ENCODE measurements at regions not wholly inside any gene's neighbourhood (a gene's known extent, or its start where the extent isn't known, plus 50 kb on each side); places are given as distances from the start of the nearest gene placed in this dataset.

- intact Hi-C loops (cut with DNase I; ENCODE audit: low total_unique reads) = no loop called here
- H3K27me3 ChIP-seq (replicated peaks in 1 of 7) = peaks cover 0 to 2% (median 0%) of the 10 kb centered on the region in 7 donors
- no peaks in the 10 kb centered on the region for H3K36me3 ChIP-seq
- no peak for DNase-seq
- H3K4me1 ChIP-seq = no peaks in the 10 kb centered on the region
- H3K4me3 ChIP-seq = no peak overlapping the region
- H3K27ac ChIP-seq = no peak overlapping the region
- H3K9me3 ChIP-seq = peaks cover 0 to 21% (median 6%) of the 10 kb centered on the region in 8 donors
- TF ChIP-seq POLR2A (IDR thresholded peaks at IDR 0.05) (no peak), POLR2AphosphoS5 (IDR thresholded peaks at IDR 0.05) (no peak)
- TF ChIP-seq, protein P1, sequence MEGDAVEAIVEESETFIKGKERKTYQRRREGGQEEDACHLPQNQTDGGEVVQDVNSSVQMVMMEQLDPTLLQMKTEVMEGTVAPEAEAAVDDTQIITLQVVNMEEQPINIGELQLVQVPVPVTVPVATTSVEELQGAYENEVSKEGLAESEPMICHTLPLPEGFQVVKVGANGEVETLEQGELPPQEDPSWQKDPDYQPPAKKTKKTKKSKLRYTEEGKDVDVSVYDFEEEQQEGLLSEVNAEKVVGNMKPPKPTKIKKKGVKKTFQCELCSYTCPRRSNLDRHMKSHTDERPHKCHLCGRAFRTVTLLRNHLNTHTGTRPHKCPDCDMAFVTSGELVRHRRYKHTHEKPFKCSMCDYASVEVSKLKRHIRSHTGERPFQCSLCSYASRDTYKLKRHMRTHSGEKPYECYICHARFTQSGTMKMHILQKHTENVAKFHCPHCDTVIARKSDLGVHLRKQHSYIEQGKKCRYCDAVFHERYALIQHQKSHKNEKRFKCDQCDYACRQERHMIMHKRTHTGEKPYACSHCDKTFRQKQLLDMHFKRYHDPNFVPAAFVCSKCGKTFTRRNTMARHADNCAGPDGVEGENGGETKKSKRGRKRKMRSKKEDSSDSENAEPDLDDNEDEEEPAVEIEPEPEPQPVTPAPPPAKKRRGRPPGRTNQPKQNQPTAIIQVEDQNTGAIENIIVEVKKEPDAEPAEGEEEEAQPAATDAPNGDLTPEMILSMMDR (IDR thresholded peaks at IDR 0.05 in 8 of 11, conservative IDR thresholded peaks at IDR 0.05 in 3 of 11) = no peak
These were observed 525.9 kb upstream of the TMPO start for GRCh38 chr12:97989366-97989940.

GRCh38 chr12:97994746-97995484, 520.5 kb upstream of the TMPO start:
- WGBS, 5 donors = 81 to 92% (median 84%) methylated on average over 2 of the region's 2 CpGs

GRCh38 chr12:97995559-97995958, 519.8 kb upstream of the TMPO start:
- H3K9me3 ChIP-seq = peaks cover 0 to 13% (median 4%) of the 10 kb centered on the region in 8 donors
- no peaks in the 10 kb centered on the region for H3K36me3 ChIP-seq
- intact Hi-C loops (cut with DNase I; ENCODE audit: low total_unique reads) = no loop called here
- TF ChIP-seq, protein P1 (IDR thresholded peaks at IDR 0.05 in 8 of 11, conservative IDR thresholded peaks at IDR 0.05 in 3 of 11) = no peak
- TF ChIP-seq POLR2A (IDR thresholded peaks at IDR 0.05) (no peak), POLR2AphosphoS5 (IDR thresholded peaks at IDR 0.05) (no peak)
- WGBS, 5 donors = 41 to 59% (median 44%) methylated on average over 2 of the region's 2 CpGs
- no peak overlapping the region for H3K4me3 ChIP-seq
- no peak overlapping the region for H3K27ac ChIP-seq
- DNase-seq = no peak
- peaks cover 0 to 3% (median 0%) of the 10 kb centered on the region in 7 donors for H3K27me3 ChIP-seq (replicated peaks in 1 of 7)
- H3K4me1 ChIP-seq = no peaks in the 10 kb centered on the region

More at GRCh38 chr12:97994746-97995484, 520.5 kb upstream of the TMPO start:
- H3K4me3 ChIP-seq = no peak overlapping the region
- peaks cover 0 to 3% (median 0%) of the 10 kb centered on the region in 7 donors for H3K27me3 ChIP-seq (replicated peaks in 1 of 7)
- DNase-seq = no peak
- TF ChIP-seq, protein P1 (IDR thresholded peaks at IDR 0.05 in 8 of 11, conservative IDR thresholded peaks at IDR 0.05 in 3 of 11) = no peak
- TF ChIP-seq POLR2A (IDR thresholded peaks at IDR 0.05) = no peak
- TF ChIP-seq POLR2AphosphoS5 (IDR thresholded peaks at IDR 0.05) = no peak
- no peaks in the 10 kb centered on the region for H3K4me1 ChIP-seq
- H3K27ac ChIP-seq = no peak overlapping the region
- H3K36me3 ChIP-seq = no peaks in the 10 kb centered on the region
- intact Hi-C loops (cut with DNase I; ENCODE audit: low total_unique reads) = no loop called here
- H3K9me3 ChIP-seq = peaks cover 0 to 13% (median 5%) of the 10 kb centered on the region in 8 donors

DNA sequence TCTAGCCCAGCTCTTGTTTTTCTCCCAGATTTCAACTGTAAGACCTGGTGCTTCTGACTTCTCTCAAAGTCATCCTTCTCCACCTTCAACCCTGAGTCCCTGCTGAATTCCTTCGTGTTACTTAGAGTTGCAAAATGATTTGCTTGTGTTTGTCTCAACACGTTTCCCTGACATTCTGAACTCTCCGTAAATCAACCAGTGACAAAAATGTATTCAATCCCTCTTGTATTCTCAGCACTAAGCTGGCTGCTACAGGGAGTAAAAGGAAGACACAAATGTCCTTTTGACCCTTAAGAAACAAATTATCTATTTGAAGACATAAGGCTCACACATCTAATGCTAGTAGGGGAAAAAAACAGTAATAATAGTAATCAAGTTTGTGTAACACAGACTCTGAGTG, 514.0 kb upstream of the TMPO start:
- H3K27ac ChIP-seq = no peak overlapping the region
- H3K36me3 ChIP-seq = no peaks in the 10 kb centered on the region
- no peaks in the 10 kb centered on the region for H3K4me1 ChIP-seq
- no peak for DNase-seq
- 44 to 61% (median 51%) methylated on average over 3 of the region's 3 CpGs for WGBS, 5 donors
- TF ChIP-seq POLR2A (IDR thresholded peaks at IDR 0.05) = no peak
- TF ChIP-seq POLR2AphosphoS5 (IDR thresholded peaks at IDR 0.05) = no peak
- TF ChIP-seq, protein P1 (IDR thresholded peaks at IDR 0.05 in 8 of 11, conservative IDR thresholded peaks at IDR 0.05 in 3 of 11) = no peak
- no peaks in the 10 kb centered on the region for H3K9me3 ChIP-seq
- H3K27me3 ChIP-seq (replicated peaks in 1 of 7) = no peaks in the 10 kb centered on the region
- H3K4me3 ChIP-seq = no peak overlapping the region
- intact Hi-C loops (cut with DNase I; ENCODE audit: low total_unique reads) = no loop called here

Data from spleen (tissue), 11 donors.